ENCODE measurements at regions not wholly inside any gene's neighbourhood (a gene's known extent, or its start where the extent isn't known, plus 50 kb on each side); places are given as distances from the start of the nearest gene placed in this dataset.

DNA sequence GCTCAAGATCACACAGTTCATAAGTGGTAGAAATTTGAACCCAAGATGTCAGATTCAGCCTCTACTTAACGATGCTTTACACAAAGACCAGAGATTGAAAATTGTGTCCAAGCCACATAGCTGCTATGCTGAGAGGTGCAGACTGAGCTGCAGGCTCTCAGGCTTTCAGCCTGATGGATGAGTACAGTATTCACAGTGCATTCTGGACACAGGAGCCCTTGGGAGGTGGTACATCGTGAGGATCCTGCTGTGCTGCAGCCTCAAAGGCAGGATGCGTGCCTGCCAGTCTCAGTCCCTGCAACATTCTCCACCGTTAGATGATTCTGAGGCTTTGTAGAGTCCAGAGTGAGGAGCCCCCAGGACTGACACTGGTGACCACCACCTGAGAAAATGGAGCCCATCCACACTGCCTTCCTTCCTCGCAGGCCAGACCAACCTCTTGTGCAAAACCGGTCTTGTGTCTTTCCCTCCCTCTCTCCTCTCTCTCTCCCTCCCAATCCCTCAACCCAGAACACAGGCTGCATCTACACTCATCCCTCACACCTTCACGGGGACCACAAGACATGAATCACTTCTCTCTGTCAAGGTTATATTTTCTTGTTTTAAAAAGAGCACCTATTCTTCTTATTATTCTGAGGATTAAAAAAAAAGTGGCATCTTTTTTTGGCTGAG is 203.4 kb upstream of the ZNF507 start:
- Histone ChIP-seq H3K27me3 (ENCODE audit: control insufficient read depth, insufficient read depth, low read length) (no peaks in the 10 kb centered on the region), H3K36me3 (ENCODE audit: control insufficient read depth, insufficient read depth, low read length) (no peaks in the 10 kb centered on the region), H3K4me3 (ENCODE audit: low read depth, low read length) (no peak overlapping the region)
- ChIA-PET POLR2A (no interaction called here), CTCF (no interaction called here)
- TF ChIP-seq, protein P1, sequence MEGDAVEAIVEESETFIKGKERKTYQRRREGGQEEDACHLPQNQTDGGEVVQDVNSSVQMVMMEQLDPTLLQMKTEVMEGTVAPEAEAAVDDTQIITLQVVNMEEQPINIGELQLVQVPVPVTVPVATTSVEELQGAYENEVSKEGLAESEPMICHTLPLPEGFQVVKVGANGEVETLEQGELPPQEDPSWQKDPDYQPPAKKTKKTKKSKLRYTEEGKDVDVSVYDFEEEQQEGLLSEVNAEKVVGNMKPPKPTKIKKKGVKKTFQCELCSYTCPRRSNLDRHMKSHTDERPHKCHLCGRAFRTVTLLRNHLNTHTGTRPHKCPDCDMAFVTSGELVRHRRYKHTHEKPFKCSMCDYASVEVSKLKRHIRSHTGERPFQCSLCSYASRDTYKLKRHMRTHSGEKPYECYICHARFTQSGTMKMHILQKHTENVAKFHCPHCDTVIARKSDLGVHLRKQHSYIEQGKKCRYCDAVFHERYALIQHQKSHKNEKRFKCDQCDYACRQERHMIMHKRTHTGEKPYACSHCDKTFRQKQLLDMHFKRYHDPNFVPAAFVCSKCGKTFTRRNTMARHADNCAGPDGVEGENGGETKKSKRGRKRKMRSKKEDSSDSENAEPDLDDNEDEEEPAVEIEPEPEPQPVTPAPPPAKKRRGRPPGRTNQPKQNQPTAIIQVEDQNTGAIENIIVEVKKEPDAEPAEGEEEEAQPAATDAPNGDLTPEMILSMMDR (IDR thresholded peaks at IDR 0.05; ENCODE audit: insufficient read depth, low read depth, low read length): no peak
- no peak for DNase-seq (ENCODE audit: low read depth)

DNA sequence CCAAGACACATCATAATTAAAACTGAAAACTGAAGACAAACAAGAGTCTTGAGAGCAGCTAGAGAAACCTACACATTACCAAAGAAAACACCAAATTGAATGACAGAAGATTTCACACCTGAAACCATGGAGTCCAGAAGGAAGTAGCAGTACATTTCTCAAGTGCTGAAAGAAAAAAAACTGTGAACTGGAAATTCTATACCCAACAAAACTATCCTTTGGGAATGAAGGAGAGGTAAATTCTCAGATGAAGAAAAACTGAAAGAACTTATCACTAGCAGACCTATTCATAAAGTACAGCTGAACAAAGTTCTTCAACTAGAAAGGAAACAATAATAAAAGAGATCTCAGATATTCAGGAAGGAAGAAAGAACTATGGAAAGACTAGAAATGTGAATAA is 198.7 kb upstream of the ZNF507 start:
- H3K36me3 ChIP-seq (ENCODE audit: control insufficient read depth, insufficient read depth, low read length): no peaks in the 10 kb centered on the region
- no peak for DNase-seq (ENCODE audit: low read depth)
- no peak overlapping the region for H3K4me3 ChIP-seq (ENCODE audit: low read depth, low read length)
- TF ChIP-seq, protein P1 (IDR thresholded peaks at IDR 0.05; ENCODE audit: insufficient read depth, low read depth, low read length): no peak
- ChIA-PET CTCF (no interaction called here), POLR2A (no interaction called here)
- no peaks in the 10 kb centered on the region for H3K27me3 ChIP-seq (ENCODE audit: control insufficient read depth, insufficient read depth, low read length)

DNA sequence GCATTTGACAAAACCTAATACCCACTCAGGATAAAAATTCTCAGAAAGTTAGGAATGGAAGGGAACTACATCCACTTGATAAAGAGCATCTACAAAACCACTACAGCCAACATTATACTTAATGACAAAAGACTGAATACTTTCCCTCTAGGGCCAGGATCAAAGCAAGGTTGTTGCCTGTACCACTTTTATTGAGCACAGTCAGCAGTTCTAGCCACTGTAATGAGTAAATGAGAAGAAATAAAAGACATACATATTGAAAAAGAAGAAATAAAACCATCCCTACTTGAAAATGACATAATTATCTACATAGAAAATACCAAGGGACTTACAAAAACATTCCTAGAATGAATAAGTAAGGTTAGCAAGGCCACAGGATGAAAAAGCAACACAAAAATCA is 194.8 kb upstream of the ZNF507 start:
- ChIA-PET CTCF (no interaction called here), POLR2A (no interaction called here)
- H3K36me3 ChIP-seq (ENCODE audit: control insufficient read depth, insufficient read depth, low read length): no peaks in the 10 kb centered on the region
- H3K27me3 ChIP-seq (ENCODE audit: control insufficient read depth, insufficient read depth, low read length): no peaks in the 10 kb centered on the region
- H3K4me3 ChIP-seq (ENCODE audit: low read depth, low read length): no peak overlapping the region
- no peak for DNase-seq (ENCODE audit: low read depth)
- TF ChIP-seq, protein P1 (IDR thresholded peaks at IDR 0.05; ENCODE audit: insufficient read depth, low read depth, low read length): no peak

DNA sequence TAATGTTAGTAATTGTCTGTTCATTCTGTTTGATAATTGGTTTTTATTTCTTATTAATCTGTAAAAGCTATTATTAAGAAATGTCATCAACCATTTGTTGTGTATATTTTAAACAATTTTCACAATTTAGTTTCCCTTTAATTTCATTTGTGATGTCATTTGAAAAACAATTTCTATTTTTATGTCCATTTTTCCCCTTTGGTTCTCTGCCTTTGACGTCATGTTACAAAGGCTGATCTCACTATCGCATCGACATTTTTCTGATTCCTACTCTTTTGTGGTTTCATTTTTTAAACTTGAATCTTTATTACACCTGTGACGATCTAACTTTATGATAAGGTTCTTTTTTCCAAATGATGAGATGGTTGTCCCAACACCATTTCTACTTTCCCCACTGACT is 191.0 kb upstream of the ZNF507 start:
- Histone ChIP-seq H3K4me3 (ENCODE audit: low read depth, low read length) (no peak overlapping the region), H3K36me3 (ENCODE audit: control insufficient read depth, insufficient read depth, low read length) (no peaks in the 10 kb centered on the region), H3K27me3 (ENCODE audit: control insufficient read depth, insufficient read depth, low read length) (no peaks in the 10 kb centered on the region)
- DNase-seq (ENCODE audit: low read depth): no peak
- TF ChIP-seq, protein P1 (IDR thresholded peaks at IDR 0.05; ENCODE audit: insufficient read depth, low read depth, low read length): no peak
- ChIA-PET CTCF (no interaction called here), POLR2A (no interaction called here)

DNA sequence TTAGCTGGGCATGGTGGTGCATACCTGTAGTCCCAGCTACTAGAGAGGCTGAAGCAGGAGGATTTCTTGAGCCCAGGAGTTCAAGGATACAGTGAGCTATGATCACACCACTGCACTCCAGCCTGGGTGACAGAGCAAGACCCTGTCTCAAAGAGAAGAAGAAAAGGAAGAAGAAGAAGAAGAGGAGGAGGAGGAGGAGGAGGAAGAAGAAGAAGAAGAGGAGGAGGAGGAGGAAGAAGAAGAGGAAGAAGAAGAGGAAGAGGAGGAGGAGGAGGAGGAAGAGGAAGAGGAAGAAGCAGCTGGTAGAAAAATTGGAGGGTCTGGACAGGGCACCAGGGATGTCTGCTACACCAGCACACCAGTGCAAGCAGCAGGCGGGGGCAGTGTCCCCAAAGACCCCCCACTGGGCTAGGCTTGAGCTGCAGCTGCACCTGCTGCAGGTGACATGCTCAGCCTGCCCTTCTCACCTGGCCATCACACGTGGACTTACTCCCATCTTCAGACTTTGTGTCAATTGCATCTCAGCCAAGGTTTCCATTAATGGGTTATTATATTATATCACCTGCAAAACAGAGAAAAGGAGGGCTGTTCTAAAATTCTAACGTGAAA is 180.9 kb upstream of the ZNF507 start:
- ChIA-PET CTCF (interaction anchor here (1.0 kb wide), 1 partner anchor 16 kb away, joined by 4 read pairs; no protein-coding TSS in a partner anchor), POLR2A (no interaction called here)

More for the DNA sequence above, 180.9 kb upstream of the ZNF507 start:
- H3K4me3 ChIP-seq (ENCODE audit: low read depth, low read length): no peak overlapping the region
- H3K27me3 ChIP-seq (ENCODE audit: control insufficient read depth, insufficient read depth, low read length): no peaks in the 10 kb centered on the region
- no peak for DNase-seq (ENCODE audit: low read depth)
- TF ChIP-seq, protein P1 (IDR thresholded peaks at IDR 0.05; ENCODE audit: insufficient read depth, low read depth, low read length): no peak
- H3K36me3 ChIP-seq (ENCODE audit: control insufficient read depth, insufficient read depth, low read length): no peaks in the 10 kb centered on the region

All from BJ (cell line).